DND-41 (cell line): ENCODE measurements at regions not wholly inside any gene's neighbourhood (a gene's known extent, or its start where the extent isn't known, plus 50 kb on each side); places are given as distances from the start of the nearest gene placed in this dataset.

Source experiments
- ATAC-seq: fragments of 200-7000 bp; cut with Tn5 transposase; 3 replicates; pipeline ENCODE4 v1.9.1; 2021; ENCODE audit warnings: low read depth; ENCODE audit not compliant: insufficient read depth
- DNase-seq: peaks from one replicate; pipeline ENCODE4 v3.0.0-alpha.2; 2020
- H2AFZ ChIP-seq: 2 replicates; pipeline ENCODE4 v1.6.0; 2012; ENCODE audit warnings: low read depth, low read length
- H3K27ac ChIP-seq: 2 replicates; pipeline ENCODE4 v1.5.1; 2012; ENCODE audit warnings: low read length, inconsistent platforms
- H3K27me3 ChIP-seq: fragments of 200-600 bp; sonication (generic); 2 replicates; pipeline ENCODE4 v1.6.0; 2012; ENCODE audit warnings: low read length, mild to moderate bottlenecking, inconsistent platforms; ENCODE audit not compliant: insufficient read depth, poor library complexity
- H3K36me3 ChIP-seq: 2 replicates; pipeline ENCODE4 v1.5.1; 2012; ENCODE audit warnings: low read length, inconsistent platforms; ENCODE audit not compliant: insufficient read depth
- H3K4me1 ChIP-seq: 2 replicates; pipeline ENCODE4 v1.5.1; 2012; ENCODE audit warnings: mild to moderate bottlenecking, low read length; ENCODE audit not compliant: insufficient read depth
- H3K4me2 ChIP-seq: 2 replicates; pipeline ENCODE4 v1.6.0; 2012; ENCODE audit warnings: mild to moderate bottlenecking, moderate library complexity, low read length, inconsistent platforms; ENCODE audit not compliant: insufficient read depth
- H3K4me3 ChIP-seq, 2 experiments: fragments of 200-600 bp in 1 of 2; shearing (Covaris generic) in 1 of 2; 2 replicates each; pipeline ENCODE4 v1.5.1; 2012 to 2016; ENCODE audit warnings: inconsistent platforms in 2 of 2, low read length in 2 of 2, mild to moderate bottlenecking in 2 of 2, low read depth in 1 of 2, moderate library complexity in 1 of 2
- H3K79me2 ChIP-seq: 2 replicates; pipeline ENCODE4 v1.6.0; 2012; ENCODE audit warnings: low read length, inconsistent platforms; ENCODE audit not compliant: insufficient read depth
- H3K9ac ChIP-seq: 2 replicates; pipeline ENCODE4 v1.6.0; 2012; ENCODE audit warnings: low read depth, mild to moderate bottlenecking, inconsistent platforms, low read length, moderate library complexity
- H3K9me3 ChIP-seq: 2 replicates; pipeline ENCODE4 v1.5.1; 2012; ENCODE audit warnings: low read length, moderate library complexity, mild to moderate bottlenecking, inconsistent platforms; ENCODE audit not compliant: insufficient read depth, severe bottlenecking
- H4K20me1 ChIP-seq: 2 replicates; pipeline ENCODE4 v1.6.0; 2012; ENCODE audit warnings: low read length; ENCODE audit not compliant: insufficient read depth
- EZH2 ChIP-seq: IDR thresholded peaks from 3 replicates; pipeline ENCODE4 v1.6.1; 2012; ENCODE audit warnings: borderline replicate concordance, low read depth, mild to moderate bottlenecking, moderate library complexity, low read length, inconsistent platforms; ENCODE audit not compliant: severe bottlenecking
- TF ChIP-seq, protein P1 (sequence below): IDR thresholded peaks from 2 replicates; pipeline ENCODE4 v1.5.1; 2012; ENCODE audit warnings: borderline replicate concordance, low read length, moderate library complexity, mild to moderate bottlenecking; ENCODE audit not compliant: poor library complexity, severe bottlenecking; ENCODE audit errors: extremely low read depth

DNA sequence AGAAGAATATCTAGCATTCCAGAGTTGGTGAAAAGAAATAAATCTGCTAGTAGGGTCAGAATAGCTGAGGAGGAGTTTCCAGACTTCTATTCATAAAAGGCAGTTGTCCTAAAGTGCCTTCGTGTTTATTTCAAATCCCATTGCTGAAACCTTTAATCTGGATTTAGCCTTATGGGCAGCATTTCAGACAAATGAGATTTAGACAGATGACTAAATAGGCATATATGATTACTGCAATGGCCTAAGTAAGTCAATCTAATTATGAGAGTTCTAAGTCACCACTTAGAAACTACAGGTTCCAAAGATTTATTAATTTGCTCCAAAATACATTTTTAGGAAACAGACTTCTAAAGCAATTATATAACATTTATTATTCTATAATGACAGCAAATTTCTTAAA lies 368.7 kb downstream of the LIG4 start:
- no peaks in the 10 kb centered on the region for H3K36me3 ChIP-seq
- no peak for ATAC-seq
- H3K9me3 ChIP-seq: no peaks in the 10 kb centered on the region
- no peak overlapping the region for H3K9ac ChIP-seq
- no peak overlapping the region for H3K4me2 ChIP-seq
- no peaks in the 10 kb centered on the region for H4K20me1 ChIP-seq
- H3K27ac ChIP-seq: no peak overlapping the region
- H3K4me3 ChIP-seq: no peak overlapping the region
- no peak for DNase-seq
- H3K79me2 ChIP-seq: no peaks in the 10 kb centered on the region
- H3K27me3 ChIP-seq: no peaks in the 10 kb centered on the region
- no peaks in the 10 kb centered on the region for H3K4me1 ChIP-seq
- H2AFZ ChIP-seq: no peak overlapping the region
- TF ChIP-seq, protein P1, sequence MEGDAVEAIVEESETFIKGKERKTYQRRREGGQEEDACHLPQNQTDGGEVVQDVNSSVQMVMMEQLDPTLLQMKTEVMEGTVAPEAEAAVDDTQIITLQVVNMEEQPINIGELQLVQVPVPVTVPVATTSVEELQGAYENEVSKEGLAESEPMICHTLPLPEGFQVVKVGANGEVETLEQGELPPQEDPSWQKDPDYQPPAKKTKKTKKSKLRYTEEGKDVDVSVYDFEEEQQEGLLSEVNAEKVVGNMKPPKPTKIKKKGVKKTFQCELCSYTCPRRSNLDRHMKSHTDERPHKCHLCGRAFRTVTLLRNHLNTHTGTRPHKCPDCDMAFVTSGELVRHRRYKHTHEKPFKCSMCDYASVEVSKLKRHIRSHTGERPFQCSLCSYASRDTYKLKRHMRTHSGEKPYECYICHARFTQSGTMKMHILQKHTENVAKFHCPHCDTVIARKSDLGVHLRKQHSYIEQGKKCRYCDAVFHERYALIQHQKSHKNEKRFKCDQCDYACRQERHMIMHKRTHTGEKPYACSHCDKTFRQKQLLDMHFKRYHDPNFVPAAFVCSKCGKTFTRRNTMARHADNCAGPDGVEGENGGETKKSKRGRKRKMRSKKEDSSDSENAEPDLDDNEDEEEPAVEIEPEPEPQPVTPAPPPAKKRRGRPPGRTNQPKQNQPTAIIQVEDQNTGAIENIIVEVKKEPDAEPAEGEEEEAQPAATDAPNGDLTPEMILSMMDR: no peak
- no peak for TF ChIP-seq EZH2

DNA sequence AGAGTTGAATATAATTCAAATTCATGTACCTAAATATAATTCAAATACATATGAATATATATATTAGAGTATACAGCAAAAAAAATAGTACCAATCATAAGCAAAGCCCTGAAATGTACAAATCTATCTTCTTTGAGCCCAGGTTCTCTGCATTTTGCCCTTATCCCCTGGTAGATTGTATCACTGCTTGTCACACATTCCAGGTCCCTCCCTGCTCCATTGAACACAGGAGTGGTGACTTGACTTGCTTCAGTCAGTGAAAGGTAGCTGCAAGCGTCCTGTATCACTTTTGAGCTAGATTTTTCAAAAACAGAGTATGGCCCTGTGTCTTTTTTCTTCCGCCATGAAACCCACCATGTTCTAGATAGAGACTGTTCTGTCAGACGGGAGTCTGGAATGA lies 369.4 kb downstream of the LIG4 start:
- Histone ChIP-seq H3K4me2 (no peak overlapping the region), H3K9ac (no peak overlapping the region), H3K4me3 (no peak overlapping the region), H3K27me3 (no peaks in the 10 kb centered on the region), H3K4me1 (no peaks in the 10 kb centered on the region), H2AFZ (no peak overlapping the region), H3K79me2 (no peaks in the 10 kb centered on the region), H3K36me3 (no peaks in the 10 kb centered on the region), H4K20me1 (no peaks in the 10 kb centered on the region), H3K27ac (no peak overlapping the region), H3K9me3 (no peaks in the 10 kb centered on the region)
- no peak for ATAC-seq
- TF ChIP-seq, protein P1: no peak
- no peak for TF ChIP-seq EZH2
- no peak for DNase-seq

DNA sequence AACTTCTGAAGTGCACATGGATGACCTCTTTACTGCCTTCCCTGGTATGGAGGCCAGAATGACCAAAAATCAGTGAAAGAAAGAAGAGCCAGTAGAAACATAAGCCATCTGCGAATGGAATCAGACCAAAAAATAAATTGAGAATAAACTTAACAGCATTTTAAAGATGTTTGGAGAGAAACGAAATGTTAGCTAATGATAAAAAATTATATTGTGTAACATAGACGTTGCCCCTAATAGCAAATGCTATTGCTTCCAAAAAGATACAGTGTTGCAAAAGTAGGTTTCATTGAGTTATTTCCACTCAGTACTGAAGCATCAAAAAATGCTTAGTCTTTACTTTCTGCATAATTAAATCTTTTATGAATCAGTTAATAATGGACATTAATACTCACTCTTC lies 371.7 kb downstream of the LIG4 start:
- no peak overlapping the region for H3K4me2 ChIP-seq
- no peaks in the 10 kb centered on the region for H3K4me1 ChIP-seq
- no peaks in the 10 kb centered on the region for H4K20me1 ChIP-seq
- H3K27me3 ChIP-seq: no peaks in the 10 kb centered on the region
- H3K36me3 ChIP-seq: no peaks in the 10 kb centered on the region
- no peak for ATAC-seq
- TF ChIP-seq, protein P1: no peak
- no peak for TF ChIP-seq EZH2
- H3K4me3 ChIP-seq: no peak overlapping the region
- no peaks in the 10 kb centered on the region for H3K9me3 ChIP-seq
- H3K27ac ChIP-seq: no peak overlapping the region
- no peak overlapping the region for H3K9ac ChIP-seq
- H3K79me2 ChIP-seq: no peaks in the 10 kb centered on the region
- no peak for DNase-seq
- H2AFZ ChIP-seq: no peak overlapping the region

DNA sequence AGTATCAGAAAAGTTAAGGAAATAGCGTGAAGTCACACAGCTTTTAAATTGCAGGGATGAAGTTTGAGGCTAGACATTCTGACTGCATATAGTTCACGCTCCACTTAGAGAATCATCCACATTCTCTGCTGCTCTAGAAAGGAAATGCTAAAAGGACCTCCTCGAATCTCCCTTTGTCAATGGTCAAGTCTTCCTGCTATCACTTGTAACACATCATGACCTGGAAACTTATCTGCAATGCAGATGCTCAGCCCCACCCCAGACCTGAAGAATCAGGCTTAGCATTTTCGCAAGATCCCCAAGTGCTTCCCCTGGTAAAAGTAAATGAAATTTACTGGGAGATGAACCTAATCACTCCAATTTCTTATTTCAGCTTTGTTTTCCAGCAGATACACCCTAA lies 372.1 kb downstream of the LIG4 start:
- Histone ChIP-seq H3K27me3 (no peaks in the 10 kb centered on the region), H2AFZ (no peak overlapping the region), H3K4me1 (no peaks in the 10 kb centered on the region), H3K79me2 (no peaks in the 10 kb centered on the region), H3K36me3 (no peaks in the 10 kb centered on the region), H3K9ac (no peak overlapping the region), H4K20me1 (no peaks in the 10 kb centered on the region), H3K4me3 (no peak overlapping the region), H3K27ac (no peak overlapping the region), H3K4me2 (no peak overlapping the region), H3K9me3 (no peaks in the 10 kb centered on the region)
- TF ChIP-seq EZH2: no peak
- TF ChIP-seq, protein P1: no peak
- DNase-seq (no peak), ATAC-seq (no peak)
